HG03354 (cell line): ENCODE measurements at regions not wholly inside any gene's neighbourhood (a gene's known extent, or its start where the extent isn't known, plus 50 kb on each side); places are given as distances from the start of the nearest gene placed in this dataset.
A peak's percentile ranks its signal among the peaks of the same experiment; 100 is the strongest.
"Not testable (repeated sequence)": the region's sequence is repeated elsewhere in the genome, so short reads cannot be mapped to it uniquely, and the experiment has no call there.

Experiments
- ATAC-seq: cut with Tn5 transposase; IDR thresholded peaks from one replicate; pipeline ENCODE4 v1.9.1; 2021; ENCODE audit warnings: mild to moderate bottlenecking; ENCODE audit not compliant: unreplicated experiment, poor library complexity, severe bottlenecking

- no peak for ATAC-seq
Measured at GRCh38 chr17:68097161-68097805, 61.7 kb downstream of the KPNA2 start.

GRCh38 chr17:68099341-68099753 is 63.8 kb downstream of the KPNA2 start:
- not testable (repeated sequence) for ATAC-seq

GRCh38 chr17:68100000-68100641 is 64.6 kb downstream of the KPNA2 start:
- ATAC-seq, result no peak

GRCh38 chr17:68101075-68101986 is 65.8 kb downstream of the KPNA2 start:
- ATAC-seq, result peak; percentile 74

- ATAC-seq, result no peak
Measured at GRCh38 chr17:68101987-68102314, 66.4 kb downstream of the KPNA2 start.

GRCh38 chr17:68102318-68102758 is 66.8 kb downstream of the KPNA2 start:
- ATAC-seq, result peak; percentile 22

GRCh38 chr17:68103148-68103547 is 67.6 kb downstream of the KPNA2 start:
- ATAC-seq, result no peak

GRCh38 chr17:68106085-68106484 is 70.5 kb downstream of the KPNA2 start:
- ATAC-seq, result no peak

GRCh38 chr17:68107373-68107772 is 71.8 kb downstream of the KPNA2 start:
- no peak for ATAC-seq

GRCh38 chr17:68108313-68109000 is 72.9 kb downstream of the KPNA2 start:
- no peak for ATAC-seq

- not testable (repeated sequence) for ATAC-seq
Measured at GRCh38 chr17:68109404-68109803, 73.9 kb downstream of the KPNA2 start.

- ATAC-seq, result not testable (repeated sequence)
Measured at GRCh38 chr17:68116211-68116610, 80.7 kb downstream of the KPNA2 start.

GRCh38 chr17:68122587-68122986 is 87.1 kb downstream of the KPNA2 start:
- no peak for ATAC-seq

- ATAC-seq, result no peak
Measured at GRCh38 chr17:68125111-68125870, 89.8 kb downstream of the KPNA2 start.

GRCh38 chr17:68127914-68128313 is 92.4 kb downstream of the KPNA2 start:
- ATAC-seq, result no peak

- no peak for ATAC-seq
Measured at GRCh38 chr17:68131456-68131855, 95.9 kb downstream of the KPNA2 start.

GRCh38 chr17:68133346-68134045 is 98.0 kb downstream of the KPNA2 start:
- ATAC-seq, result no peak

GRCh38 chr17:68134046-68134637 is 98.6 kb downstream of the KPNA2 start:
- no peak for ATAC-seq
